ENCODE measurements at regions not wholly inside any gene's neighbourhood (a gene's known extent, or its start where the extent isn't known, plus 50 kb on each side); places are given as distances from the start of the nearest gene placed in this dataset.
"Not testable (repeated sequence)": the region's sequence is repeated elsewhere in the genome, so short reads cannot be mapped to it uniquely, and the experiment has no call there.

GRCh38 chr1:101484689-101485338, 248.0 kb downstream of the S1PR1 start:
- no peak for DNase-seq

- DNase-seq: no peak
Measured at GRCh38 chr1:101485712-101486111, 248.9 kb downstream of the S1PR1 start.

GRCh38 chr1:101492144-101492543, 255.3 kb downstream of the S1PR1 start:
- not testable (repeated sequence) for DNase-seq

- DNase-seq: not testable (repeated sequence)
Measured at GRCh38 chr1:101493920-101494319, 257.1 kb downstream of the S1PR1 start.

GRCh38 chr1:101496109-101496508, 259.3 kb downstream of the S1PR1 start:
- DNase-seq: no peak

- no peak for DNase-seq
Measured at GRCh38 chr1:101497881-101498559, 261.2 kb downstream of the S1PR1 start.

- not testable (repeated sequence) for DNase-seq
Measured at GRCh38 chr1:101504106-101504505, 267.3 kb downstream of the S1PR1 start.

GRCh38 chr1:101505240-101505639, 268.4 kb downstream of the S1PR1 start:
- DNase-seq: not testable (repeated sequence)

GRCh38 chr1:101506541-101507164, 269.8 kb downstream of the S1PR1 start:
- DNase-seq: no peak

- DNase-seq: no peak
Measured at GRCh38 chr1:101507547-101507971, 270.7 kb downstream of the S1PR1 start.

- DNase-seq: no peak
Measured at GRCh38 chr1:101508913-101509312, 272.1 kb downstream of the S1PR1 start.

GRCh38 chr1:101509370-101509769, 272.6 kb downstream of the S1PR1 start:
- DNase-seq: peak; percentile 19

- DNase-seq: no peak
Measured at GRCh38 chr1:101511202-101511891, 274.5 kb downstream of the S1PR1 start.

GRCh38 chr1:101520302-101520701, 283.5 kb downstream of the S1PR1 start:
- no peak for DNase-seq

GRCh38 chr1:101522486-101522885, 285.7 kb downstream of the S1PR1 start:
- no peak for DNase-seq

GRCh38 chr1:101526813-101527212, 290.0 kb downstream of the S1PR1 start:
- no peak for DNase-seq

GRCh38 chr1:101532377-101532776, 295.6 kb downstream of the S1PR1 start:
- DNase-seq: no peak

- no peak for DNase-seq
Measured at GRCh38 chr1:101540161-101540560, 303.3 kb downstream of the S1PR1 start.

- DNase-seq: no peak
Measured at GRCh38 chr1:101546885-101547284, 310.1 kb downstream of the S1PR1 start.

- no peak for DNase-seq
Measured at GRCh38 chr1:101547357-101547756, 310.5 kb downstream of the S1PR1 start.

- DNase-seq: no peak
Measured at GRCh38 chr1:101548376-101548775, 311.6 kb downstream of the S1PR1 start.

GRCh38 chr1:101550581-101550980, 313.8 kb downstream of the S1PR1 start:
- no peak for DNase-seq
